GM12878 (cell line): ENCODE measurements at regions not wholly inside any gene's neighbourhood (a gene's known extent, or its start where the extent isn't known, plus 50 kb on each side); places are given as distances from the start of the nearest gene placed in this dataset.

Experiments used
- ATAC-seq: fragments of 200-7000 bp; cut with Tn5 transposase; 3 replicates; pipeline ENCODE4 v1.9.1; 2020; ENCODE audit warnings: mild to moderate bottlenecking, moderate library complexity
- BruUV-seq: library from RNA; stranded (reverse); fragments of 400-500 nt; replicated peaks from 2 replicates; lab custom pipeline; 2021; lab: Mats Ljungman, UMichigan
- CTCF ChIA-PET: fragments of 300-600 bp; sonication (Branson Sonifier 250); formaldehyde crosslinking; extraction: SDS; loops from one replicate; lab custom pipeline; 2021; ENCODE audit warnings: inconsistent platforms; lab: Yijun Ruan, JAX
- POLR2A ChIA-PET: fragments of 350-600 bp; formaldehyde crosslinking; extraction: SDS; loops from one replicate; lab custom pipeline; 2021; ENCODE audit warnings: inconsistent platforms; lab: Charles Lee
- RAD21 ChIA-PET: fragments of 300-600 bp; sonication (Branson Sonifier 250); formaldehyde crosslinking; loops from one replicate; lab custom pipeline; 2023; ENCODE audit warnings: antibody characterized with exemption; ENCODE audit not compliant: unreplicated experiment; lab: Charles Lee
- SMC1A ChIA-PET: fragments of 300-600 bp; sonication (Branson Sonifier 250); formaldehyde crosslinking; loops from one replicate; lab custom pipeline; 2023; ENCODE audit not compliant: unreplicated experiment, uncharacterized antibody; lab: Charles Lee
- DNase-seq: peaks from one replicate; pipeline ENCODE4 v3.0.0-alpha.2; 2011; ENCODE audit warnings: low read depth, low spot score
- FAIRE-seq: peaks from 3 replicates; lab custom pipeline; 2011; peaks lifted over from hg19 to GRCh38; lab: Jason Lieb, UNC
- H2AFZ ChIP-seq: 2 replicates; pipeline ENCODE4 v1.6.0; 2011; ENCODE audit warnings: low read depth, low read length, control low read depth; ENCODE audit not compliant: control insufficient read depth
- H3K27ac ChIP-seq: 2 replicates; pipeline ENCODE4 v1.5.1; 2011; ENCODE audit warnings: control low read depth; ENCODE audit not compliant: control insufficient read depth, insufficient read depth
- H3K27me3 ChIP-seq, 2 experiments: replicated peaks in 1 of 2; 2 replicates each; pipeline versions ENCODE4 v1.6.0 to v1.6.1; 2011; ENCODE audit warnings: low read length in 1 of 2; ENCODE audit not compliant: control insufficient read depth in 2 of 2, insufficient read depth in 2 of 2
- H3K36me3 ChIP-seq, 2 experiments: 2 replicates each; pipeline ENCODE4 v1.5.1; 2011; ENCODE audit warnings: low read length in 1 of 2; ENCODE audit not compliant: control insufficient read depth in 2 of 2, insufficient read depth in 2 of 2
- H3K4me1 ChIP-seq: 2 replicates; pipeline ENCODE4 v1.6.1; 2011; ENCODE audit warnings: mild to moderate bottlenecking, low read length, moderate library complexity, mixed read lengths; ENCODE audit not compliant: control insufficient read depth, insufficient read depth
- H3K4me2 ChIP-seq: 2 replicates; pipeline ENCODE4 v1.6.0; 2011; ENCODE audit warnings: control low read depth; ENCODE audit not compliant: control insufficient read depth, insufficient read depth
- H3K4me3 ChIP-seq: fragments of 200-600 bp; sonication (generic); 2 replicates; pipeline ENCODE4 v1.5.1; 2016
- H3K79me2 ChIP-seq: 2 replicates; pipeline ENCODE4 v1.6.0; 2011; ENCODE audit warnings: low read length; ENCODE audit not compliant: control insufficient read depth, insufficient read depth
- H3K9ac ChIP-seq: 2 replicates; pipeline ENCODE4 v1.8.0; 2011; ENCODE audit warnings: low read length, control low read depth, mixed read lengths; ENCODE audit not compliant: control insufficient read depth, insufficient read depth
- H3K9me3 ChIP-seq: replicated peaks from 3 replicates; pipeline ENCODE4 v1.5.1; 2011; ENCODE audit warnings: mild to moderate bottlenecking, low read length; ENCODE audit not compliant: control insufficient read depth, insufficient read depth
- H4K20me1 ChIP-seq: 2 replicates; pipeline ENCODE4 v1.6.0; 2011; ENCODE audit not compliant: control insufficient read depth, insufficient read depth
- ASH2L ChIP-seq: fragments of 300-600, 200-600 bp; sonication (generic); IDR thresholded peaks from 2 replicates; pipeline ENCODE4 v1.6.1; 2017; ENCODE audit warnings: low read depth, mild to moderate bottlenecking, borderline replicate concordance
- HDGF ChIP-seq: fragments of 450-650 bp; IDR thresholded peaks from 2 replicates; pipeline ENCODE4 v1.6.1; 2016; ENCODE audit warnings: antibody characterized with exemption
- JUNB ChIP-seq: IDR thresholded peaks from 2 replicates; pipeline ENCODE4 v1.6.1; 2016; ENCODE audit warnings: antibody characterized with exemption, mild to moderate bottlenecking
- MXI1 ChIP-seq: fragments of 150-350 bp; IDR thresholded peaks from 2 replicates; pipeline ENCODE4 v1.6.1; 2011; ENCODE audit warnings: low read depth, mild to moderate bottlenecking, inconsistent platforms, low read length, improper control_type of control experiment
- PAX5 ChIP-seq: IDR thresholded peaks from 2 replicates; pipeline ENCODE4 v1.6.1; 2011; ENCODE audit warnings: low read depth, low read length, borderline replicate concordance
- SIN3A ChIP-seq: IDR thresholded peaks from 2 replicates; pipeline ENCODE4 v1.6.1; 2012; ENCODE audit warnings: low read depth, low read length, improper control_type of control experiment
- SMARCA5 ChIP-seq: fragments of 450-650 bp; IDR thresholded peaks from 2 replicates; pipeline ENCODE4 v1.6.1; 2017; ENCODE audit warnings: mild to moderate bottlenecking
- SP1 ChIP-seq: IDR thresholded peaks from one replicate; pipeline ENCODE4 v1.6.1; 2011; ENCODE audit warnings: low read depth, low read length
- in situ Hi-C: fragments of 300-500 bp; cut with MboI; formaldehyde crosslinking; loops from 9 replicates; pipeline ENCODE4 v1.14.3; 2018; ENCODE audit warnings: mixed read lengths
- intact Hi-C: fragments of 100-400 bp; cut with micrococcal nuclease; formaldehyde crosslinking; loops from one replicate; pipeline ENCODE4 v1.14.2; 2022; ENCODE audit not compliant: unreplicated experiment
- TF ChIP-seq, protein P1 (sequence below), 3 experiments: IDR thresholded peaks in 2 of 3; conservative IDR thresholded peaks in 1 of 3; 2 replicates each; pipeline ENCODE4 v1.5.1; 2011; ENCODE audit warnings: low read depth in 3 of 3, low read length in 3 of 3, mild to moderate bottlenecking in 3 of 3, control low read depth in 2 of 3, moderate library complexity in 2 of 3, inconsistent platforms in 1 of 3, mixed read lengths in 1 of 3; ENCODE audit not compliant: control insufficient read depth in 2 of 3, insufficient read depth in 1 of 3; ENCODE audit errors: extremely low read depth in 1 of 3
- TF ChIP-seq, protein P2 (sequence below): fragments of 450-650 bp; IDR thresholded peaks from 2 replicates; pipeline ENCODE4 v1.6.1; 2017; ENCODE audit warnings: antibody characterized with exemption, mild to moderate bottlenecking, moderate library complexity
- TF ChIP-seq, protein P3 (sequence below): IDR thresholded peaks from 2 replicates; pipeline ENCODE4 v1.6.1; 2011; ENCODE audit warnings: mild to moderate bottlenecking, low read depth, low read length, moderate library complexity; ENCODE audit not compliant: insufficient replicate concordance
- TF ChIP-seq, protein P4 (sequence below): fragments of 450-650 bp; formaldehyde crosslinking; IDR thresholded peaks from 2 replicates; pipeline ENCODE4 v1.5.0; 2022; ENCODE audit warnings: mild to moderate bottlenecking, missing genetic modification characterization
- TF ChIP-seq, protein P5 (sequence below): IDR thresholded peaks from 2 replicates; pipeline ENCODE4 v1.6.1; 2011; ENCODE audit warnings: borderline replicate concordance, low read depth, mild to moderate bottlenecking, moderate library complexity, low read length; ENCODE audit not compliant: insufficient read depth, poor library complexity, severe bottlenecking

DNA sequence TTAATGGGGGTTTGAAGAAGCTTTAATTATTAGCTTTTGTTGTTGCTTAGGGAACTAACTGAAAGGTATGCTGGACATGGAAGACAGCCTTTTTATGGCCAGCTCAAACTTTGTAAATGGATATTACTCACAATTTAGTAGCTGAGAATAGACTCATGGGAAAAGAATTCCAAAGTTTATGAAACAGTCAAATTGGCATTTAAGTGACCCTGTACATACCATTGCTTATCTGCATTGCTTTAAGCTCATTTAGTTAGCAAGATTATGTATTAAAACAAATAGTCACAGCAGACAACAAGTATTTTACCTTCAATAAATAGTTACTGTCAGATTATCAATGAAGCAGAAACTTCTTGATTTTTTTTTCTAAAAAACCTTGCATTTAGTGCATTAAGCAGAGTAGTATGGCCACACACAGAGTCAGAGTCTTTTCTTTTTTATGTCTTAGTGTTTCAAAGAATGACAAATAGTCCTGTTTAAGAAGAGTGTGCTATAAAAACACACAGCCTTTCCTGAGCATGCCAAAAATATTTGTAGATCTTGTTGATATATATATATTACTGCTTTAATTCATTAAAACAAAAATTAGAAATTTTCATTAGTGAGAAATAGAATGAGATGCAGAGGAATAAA is 102.2 kb downstream of the TTC6 start:
- FAIRE-seq (no peak), ATAC-seq (no peak), DNase-seq (no peak)
- Histone ChIP-seq H3K4me2 (no peak overlapping the region), H3K4me3 (no peak overlapping the region), H3K36me3 (no peaks in the 10 kb centered on the region), H3K4me1 (no peaks in the 10 kb centered on the region), H3K79me2 (no peaks in the 10 kb centered on the region), H3K27ac (no peak overlapping the region), H3K27me3 (no peaks in the 10 kb centered on the region), H4K20me1 (no peaks in the 10 kb centered on the region), H3K9me3 (no peaks in the 10 kb centered on the region), H2AFZ (no peak overlapping the region), H3K9ac (no peak overlapping the region)
- SMC1A ChIA-PET = no interaction called here
- intact Hi-C loops = no loop called here
- in situ Hi-C loops = no loop called here
- RAD21 ChIA-PET = no interaction called here
- CTCF ChIA-PET = no interaction called here
- POLR2A ChIA-PET = interaction anchor here (0.6 kb wide), 1 partner anchor 9 kb away, joined by 3 read pairs; no protein-coding TSS in a partner anchor
- BruUV-seq = no TSS peak
- no peak for TF ChIP-seq SP1
- no peak for TF ChIP-seq SMARCA5
- TF ChIP-seq MXI1 = no peak
- TF ChIP-seq ASH2L = no peak
- TF ChIP-seq, protein P1, sequence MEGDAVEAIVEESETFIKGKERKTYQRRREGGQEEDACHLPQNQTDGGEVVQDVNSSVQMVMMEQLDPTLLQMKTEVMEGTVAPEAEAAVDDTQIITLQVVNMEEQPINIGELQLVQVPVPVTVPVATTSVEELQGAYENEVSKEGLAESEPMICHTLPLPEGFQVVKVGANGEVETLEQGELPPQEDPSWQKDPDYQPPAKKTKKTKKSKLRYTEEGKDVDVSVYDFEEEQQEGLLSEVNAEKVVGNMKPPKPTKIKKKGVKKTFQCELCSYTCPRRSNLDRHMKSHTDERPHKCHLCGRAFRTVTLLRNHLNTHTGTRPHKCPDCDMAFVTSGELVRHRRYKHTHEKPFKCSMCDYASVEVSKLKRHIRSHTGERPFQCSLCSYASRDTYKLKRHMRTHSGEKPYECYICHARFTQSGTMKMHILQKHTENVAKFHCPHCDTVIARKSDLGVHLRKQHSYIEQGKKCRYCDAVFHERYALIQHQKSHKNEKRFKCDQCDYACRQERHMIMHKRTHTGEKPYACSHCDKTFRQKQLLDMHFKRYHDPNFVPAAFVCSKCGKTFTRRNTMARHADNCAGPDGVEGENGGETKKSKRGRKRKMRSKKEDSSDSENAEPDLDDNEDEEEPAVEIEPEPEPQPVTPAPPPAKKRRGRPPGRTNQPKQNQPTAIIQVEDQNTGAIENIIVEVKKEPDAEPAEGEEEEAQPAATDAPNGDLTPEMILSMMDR (IDR thresholded peaks at IDR 0.05 in 2 of 3, conservative IDR thresholded peaks at IDR 0.05 in 1 of 3; ENCODE audit: control insufficient read depth in 2 of 3, extremely low read depth in 1 of 3, insufficient read depth in 1 of 3, low read depth in 3 of 3, low read length in 3 of 3) = no peak
- TF ChIP-seq, protein P2, sequence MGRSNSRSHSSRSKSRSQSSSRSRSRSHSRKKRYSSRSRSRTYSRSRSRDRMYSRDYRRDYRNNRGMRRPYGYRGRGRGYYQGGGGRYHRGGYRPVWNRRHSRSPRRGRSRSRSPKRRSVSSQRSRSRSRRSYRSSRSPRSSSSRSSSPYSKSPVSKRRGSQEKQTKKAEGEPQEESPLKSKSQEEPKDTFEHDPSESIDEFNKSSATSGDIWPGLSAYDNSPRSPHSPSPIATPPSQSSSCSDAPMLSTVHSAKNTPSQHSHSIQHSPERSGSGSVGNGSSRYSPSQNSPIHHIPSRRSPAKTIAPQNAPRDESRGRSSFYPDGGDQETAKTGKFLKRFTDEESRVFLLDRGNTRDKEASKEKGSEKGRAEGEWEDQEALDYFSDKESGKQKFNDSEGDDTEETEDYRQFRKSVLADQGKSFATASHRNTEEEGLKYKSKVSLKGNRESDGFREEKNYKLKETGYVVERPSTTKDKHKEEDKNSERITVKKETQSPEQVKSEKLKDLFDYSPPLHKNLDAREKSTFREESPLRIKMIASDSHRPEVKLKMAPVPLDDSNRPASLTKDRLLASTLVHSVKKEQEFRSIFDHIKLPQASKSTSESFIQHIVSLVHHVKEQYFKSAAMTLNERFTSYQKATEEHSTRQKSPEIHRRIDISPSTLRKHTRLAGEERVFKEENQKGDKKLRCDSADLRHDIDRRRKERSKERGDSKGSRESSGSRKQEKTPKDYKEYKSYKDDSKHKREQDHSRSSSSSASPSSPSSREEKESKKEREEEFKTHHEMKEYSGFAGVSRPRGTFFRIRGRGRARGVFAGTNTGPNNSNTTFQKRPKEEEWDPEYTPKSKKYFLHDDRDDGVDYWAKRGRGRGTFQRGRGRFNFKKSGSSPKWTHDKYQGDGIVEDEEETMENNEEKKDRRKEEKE = no peak
- TF ChIP-seq HDGF = no peak
- no peak for TF ChIP-seq PAX5
- no peak for TF ChIP-seq JUNB
- TF ChIP-seq, protein P3, sequence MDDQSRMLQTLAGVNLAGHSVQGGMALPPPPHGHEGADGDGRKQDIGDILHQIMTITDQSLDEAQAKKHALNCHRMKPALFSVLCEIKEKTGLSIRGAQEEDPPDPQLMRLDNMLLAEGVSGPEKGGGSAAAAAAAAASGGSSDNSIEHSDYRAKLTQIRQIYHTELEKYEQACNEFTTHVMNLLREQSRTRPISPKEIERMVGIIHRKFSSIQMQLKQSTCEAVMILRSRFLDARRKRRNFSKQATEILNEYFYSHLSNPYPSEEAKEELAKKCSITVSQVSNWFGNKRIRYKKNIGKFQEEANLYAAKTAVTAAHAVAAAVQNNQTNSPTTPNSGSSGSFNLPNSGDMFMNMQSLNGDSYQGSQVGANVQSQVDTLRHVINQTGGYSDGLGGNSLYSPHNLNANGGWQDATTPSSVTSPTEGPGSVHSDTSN = no peak
- TF ChIP-seq SIN3A = no peak
- TF ChIP-seq, protein P4, sequence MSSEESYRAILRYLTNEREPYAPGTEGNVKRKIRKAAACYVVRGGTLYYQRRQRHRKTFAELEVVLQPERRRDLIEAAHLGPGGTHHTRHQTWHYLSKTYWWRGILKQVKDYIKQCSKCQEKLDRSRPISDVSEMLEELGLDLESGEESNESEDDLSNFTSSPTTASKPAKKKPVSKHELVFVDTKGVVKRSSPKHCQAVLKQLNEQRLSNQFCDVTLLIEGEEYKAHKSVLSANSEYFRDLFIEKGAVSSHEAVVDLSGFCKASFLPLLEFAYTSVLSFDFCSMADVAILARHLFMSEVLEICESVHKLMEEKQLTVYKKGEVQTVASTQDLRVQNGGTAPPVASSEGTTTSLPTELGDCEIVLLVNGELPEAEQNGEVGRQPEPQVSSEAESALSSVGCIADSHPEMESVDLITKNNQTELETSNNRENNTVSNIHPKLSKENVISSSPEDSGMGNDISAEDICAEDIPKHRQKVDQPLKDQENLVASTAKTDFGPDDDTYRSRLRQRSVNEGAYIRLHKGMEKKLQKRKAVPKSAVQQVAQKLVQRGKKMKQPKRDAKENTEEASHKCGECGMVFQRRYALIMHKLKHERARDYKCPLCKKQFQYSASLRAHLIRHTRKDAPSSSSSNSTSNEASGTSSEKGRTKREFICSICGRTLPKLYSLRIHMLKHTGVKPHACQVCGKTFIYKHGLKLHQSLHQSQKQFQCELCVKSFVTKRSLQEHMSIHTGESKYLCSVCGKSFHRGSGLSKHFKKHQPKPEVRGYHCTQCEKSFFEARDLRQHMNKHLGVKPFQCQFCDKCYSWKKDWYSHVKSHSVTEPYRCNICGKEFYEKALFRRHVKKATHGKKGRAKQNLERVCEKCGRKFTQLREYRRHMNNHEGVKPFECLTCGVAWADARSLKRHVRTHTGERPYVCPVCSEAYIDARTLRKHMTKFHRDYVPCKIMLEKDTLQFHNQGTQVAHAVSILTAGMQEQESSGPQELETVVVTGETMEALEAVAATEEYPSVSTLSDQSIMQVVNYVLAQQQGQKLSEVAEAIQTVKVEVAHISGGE (CRISPR knock-in tag) = no peak
- TF ChIP-seq, protein P5, sequence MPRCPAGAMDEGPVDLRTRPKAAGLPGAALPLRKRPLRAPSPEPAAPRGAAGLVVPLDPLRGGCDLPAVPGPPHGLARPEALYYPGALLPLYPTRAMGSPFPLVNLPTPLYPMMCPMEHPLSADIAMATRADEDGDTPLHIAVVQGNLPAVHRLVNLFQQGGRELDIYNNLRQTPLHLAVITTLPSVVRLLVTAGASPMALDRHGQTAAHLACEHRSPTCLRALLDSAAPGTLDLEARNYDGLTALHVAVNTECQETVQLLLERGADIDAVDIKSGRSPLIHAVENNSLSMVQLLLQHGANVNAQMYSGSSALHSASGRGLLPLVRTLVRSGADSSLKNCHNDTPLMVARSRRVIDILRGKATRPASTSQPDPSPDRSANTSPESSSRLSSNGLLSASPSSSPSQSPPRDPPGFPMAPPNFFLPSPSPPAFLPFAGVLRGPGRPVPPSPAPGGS = no peak
